ENCODE measurements at regions not wholly inside any gene's neighbourhood (a gene's known extent, or its start where the extent isn't known, plus 50 kb on each side); places are given as distances from the start of the nearest gene placed in this dataset.

DNA sequence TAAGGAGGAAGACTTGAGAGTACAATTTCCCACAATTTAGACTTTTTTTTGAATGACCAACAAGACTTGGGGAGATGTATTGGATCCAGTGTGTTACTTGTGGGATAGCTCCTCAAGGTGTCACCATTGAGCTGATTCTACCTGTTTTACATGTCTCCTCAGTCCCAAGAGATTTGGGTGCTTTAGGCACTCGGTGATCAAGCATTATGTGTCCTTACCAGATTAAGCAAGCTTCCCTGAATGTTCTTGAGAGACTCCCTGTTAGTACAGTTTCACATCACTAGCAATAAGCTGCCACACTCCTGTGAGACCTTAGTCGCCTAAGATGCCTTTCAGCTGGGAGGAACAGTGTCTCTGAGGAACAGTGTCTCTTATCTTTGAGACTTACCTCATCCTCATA is 384.3 kb upstream of the SYT4 start:
- DNase-seq: peak; percentile 61
- Mint-ChIP-seq H3K27ac (ENCODE audit: unreplicated experiment) (peak overlapping the region; percentile 70), H3K27me3 (ENCODE audit: unreplicated experiment) (no peaks in the 10 kb centered on the region), H3K4me3 (ENCODE audit: low read depth, unreplicated experiment) (no peak overlapping the region), H3K36me3 (ENCODE audit: insufficient read depth, unreplicated experiment) (no peaks in the 10 kb centered on the region), H3K9me3 (ENCODE audit: low read depth, unreplicated experiment) (no peaks in the 10 kb centered on the region), H3K4me1 (ENCODE audit: low read depth, unreplicated experiment) (peaks cover 17% of the 10 kb centered on the region)
- intact Hi-C loops (cut with micrococcal nuclease; ENCODE audit: unreplicated experiment): loop anchor here (5.0 kb wide), 3 partner anchors 56 to 466 kb away; no protein-coding TSS in a partner anchor
- TF ChIP-seq, protein P1, sequence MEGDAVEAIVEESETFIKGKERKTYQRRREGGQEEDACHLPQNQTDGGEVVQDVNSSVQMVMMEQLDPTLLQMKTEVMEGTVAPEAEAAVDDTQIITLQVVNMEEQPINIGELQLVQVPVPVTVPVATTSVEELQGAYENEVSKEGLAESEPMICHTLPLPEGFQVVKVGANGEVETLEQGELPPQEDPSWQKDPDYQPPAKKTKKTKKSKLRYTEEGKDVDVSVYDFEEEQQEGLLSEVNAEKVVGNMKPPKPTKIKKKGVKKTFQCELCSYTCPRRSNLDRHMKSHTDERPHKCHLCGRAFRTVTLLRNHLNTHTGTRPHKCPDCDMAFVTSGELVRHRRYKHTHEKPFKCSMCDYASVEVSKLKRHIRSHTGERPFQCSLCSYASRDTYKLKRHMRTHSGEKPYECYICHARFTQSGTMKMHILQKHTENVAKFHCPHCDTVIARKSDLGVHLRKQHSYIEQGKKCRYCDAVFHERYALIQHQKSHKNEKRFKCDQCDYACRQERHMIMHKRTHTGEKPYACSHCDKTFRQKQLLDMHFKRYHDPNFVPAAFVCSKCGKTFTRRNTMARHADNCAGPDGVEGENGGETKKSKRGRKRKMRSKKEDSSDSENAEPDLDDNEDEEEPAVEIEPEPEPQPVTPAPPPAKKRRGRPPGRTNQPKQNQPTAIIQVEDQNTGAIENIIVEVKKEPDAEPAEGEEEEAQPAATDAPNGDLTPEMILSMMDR (IDR thresholded peaks at IDR 0.05; ENCODE audit: unreplicated experiment): peak; percentile 58
- BruUV-seq (replicated peaks): no TSS peak
- CTCF ChIA-PET: interaction anchor here (0.6 to 1.1 kb wide), 6 partner anchors 59 to 1723 kb away, joined by 3 to 7 read pairs (median 4); no protein-coding TSS in a partner anchor

DNA sequence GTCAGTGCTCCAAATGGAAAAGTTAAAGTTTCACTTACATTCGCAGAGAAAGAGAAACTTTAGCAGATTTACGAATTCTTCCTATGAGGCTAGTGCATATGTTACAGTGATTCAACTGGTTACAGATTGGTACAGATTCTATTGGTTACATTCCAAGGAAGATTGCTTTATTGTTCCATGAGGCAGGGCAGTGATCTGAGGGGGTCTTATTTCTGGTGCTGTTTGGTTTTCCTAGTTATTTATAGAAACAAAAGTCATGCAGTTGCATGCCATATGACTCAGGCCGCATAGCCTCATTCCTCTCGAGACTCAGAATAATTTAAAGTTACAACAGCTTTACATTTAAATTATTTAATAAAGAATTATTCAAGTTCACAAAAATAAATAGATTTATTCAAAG is 385.4 kb upstream of the SYT4 start:
- Mint-ChIP-seq H3K27me3 (ENCODE audit: unreplicated experiment) (no peaks in the 10 kb centered on the region), H3K9me3 (ENCODE audit: low read depth, unreplicated experiment) (no peaks in the 10 kb centered on the region), H3K4me1 (ENCODE audit: low read depth, unreplicated experiment) (peaks cover 17% of the 10 kb centered on the region), H3K27ac (ENCODE audit: unreplicated experiment) (peak overlapping the region; percentile 70), H3K4me3 (ENCODE audit: low read depth, unreplicated experiment) (no peak overlapping the region), H3K36me3 (ENCODE audit: insufficient read depth, unreplicated experiment) (no peaks in the 10 kb centered on the region)
- TF ChIP-seq, protein P1 (IDR thresholded peaks at IDR 0.05; ENCODE audit: unreplicated experiment): no peak
- no TSS peak for BruUV-seq (replicated peaks)
- CTCF ChIA-PET: no interaction called here
- intact Hi-C loops (cut with micrococcal nuclease; ENCODE audit: unreplicated experiment): loop anchor here (2.0 to 5.0 kb wide), 4 partner anchors 55 to 465 kb away; no protein-coding TSS in a partner anchor
- DNase-seq: peak; percentile 6

DNA sequence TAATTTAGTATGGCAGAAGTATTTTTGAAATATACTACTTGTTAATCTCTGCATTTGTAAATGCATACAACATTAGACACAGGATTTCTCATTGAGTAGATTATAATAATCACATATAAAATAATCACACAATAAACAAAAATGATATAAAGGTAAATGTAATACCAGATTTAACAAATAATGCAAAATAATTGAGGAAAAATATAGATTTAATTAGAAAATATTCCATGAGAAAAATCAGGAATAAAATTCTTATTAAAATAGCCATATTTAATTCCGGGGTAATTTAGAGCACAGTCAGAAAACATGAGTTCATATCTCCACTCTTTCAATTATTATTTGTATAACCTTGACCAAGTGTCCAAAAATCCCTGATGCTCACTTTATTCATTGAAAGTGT is 385.9 kb upstream of the SYT4 start:
- TF ChIP-seq, protein P1 (IDR thresholded peaks at IDR 0.05; ENCODE audit: unreplicated experiment): no peak
- no TSS peak for BruUV-seq (replicated peaks)
- DNase-seq: no peak
- Mint-ChIP-seq H3K9me3 (ENCODE audit: low read depth, unreplicated experiment) (no peaks in the 10 kb centered on the region), H3K4me1 (ENCODE audit: low read depth, unreplicated experiment) (peaks cover 17% of the 10 kb centered on the region), H3K36me3 (ENCODE audit: insufficient read depth, unreplicated experiment) (no peaks in the 10 kb centered on the region), H3K27ac (ENCODE audit: unreplicated experiment) (no peak overlapping the region), H3K27me3 (ENCODE audit: unreplicated experiment) (no peaks in the 10 kb centered on the region), H3K4me3 (ENCODE audit: low read depth, unreplicated experiment) (no peak overlapping the region)
- CTCF ChIA-PET: no interaction called here
- intact Hi-C loops (cut with micrococcal nuclease; ENCODE audit: unreplicated experiment): loop anchor here (2.0 to 5.0 kb wide), 4 partner anchors 54 to 464 kb away; no protein-coding TSS in a partner anchor

DNA sequence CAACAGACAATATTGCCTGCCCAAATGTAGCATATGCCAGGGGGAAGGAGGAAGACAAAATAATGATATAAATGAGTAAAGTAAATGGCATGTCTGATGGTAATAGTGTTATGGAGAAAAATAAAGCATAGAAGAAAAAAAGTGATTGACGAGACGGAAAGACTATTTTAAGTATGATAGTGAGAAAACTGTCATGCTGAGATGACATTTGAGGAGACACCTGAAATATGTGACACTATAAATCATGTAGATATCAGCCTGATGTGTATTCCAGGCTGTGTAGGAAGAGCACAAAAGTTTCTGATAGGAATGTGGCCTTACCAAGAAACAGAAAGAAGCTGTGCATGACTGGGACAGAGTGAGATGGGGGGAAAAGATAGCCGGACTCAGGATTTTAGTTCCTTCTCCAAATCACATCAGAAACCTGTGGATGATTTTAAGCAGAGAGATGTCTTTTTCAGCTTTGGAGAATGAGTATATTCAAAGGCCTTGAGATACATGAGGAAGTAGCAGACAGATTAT is 387.3 kb upstream of the SYT4 start:
- Mint-ChIP-seq H3K27ac (ENCODE audit: unreplicated experiment) (peak overlapping the region; percentile 15), H3K4me3 (ENCODE audit: low read depth, unreplicated experiment) (no peak overlapping the region), H3K4me1 (ENCODE audit: low read depth, unreplicated experiment) (peaks cover 17% of the 10 kb centered on the region), H3K9me3 (ENCODE audit: low read depth, unreplicated experiment) (no peaks in the 10 kb centered on the region), H3K36me3 (ENCODE audit: insufficient read depth, unreplicated experiment) (no peaks in the 10 kb centered on the region), H3K27me3 (ENCODE audit: unreplicated experiment) (no peaks in the 10 kb centered on the region)
- no peak for DNase-seq
- no TSS peak for BruUV-seq (replicated peaks)
- CTCF ChIA-PET: no interaction called here
- TF ChIP-seq, protein P1 (IDR thresholded peaks at IDR 0.05; ENCODE audit: unreplicated experiment): no peak
- intact Hi-C loops (cut with micrococcal nuclease; ENCODE audit: unreplicated experiment): loop anchor here (5.0 kb wide), 3 partner anchors 53 to 463 kb away; no protein-coding TSS in a partner anchor
